Stimulated activated CD8-positive, alpha-beta memory T cell treated with anti-CD3 and anti-CD28 coated beads, Interleukin-7, amount 100 ng/mL, for 4 hours (primary cell): ENCODE measurements at regions not wholly inside any gene's neighbourhood (a gene's known extent, or its start where the extent isn't known, plus 50 kb on each side); places are given as distances from the start of the nearest gene placed in this dataset.

ENCODE experiments used
- DNase-seq, 2 donors: peaks; one replicate each; pipeline ENCODE4 v3.0.0-alpha.2; 2020; ENCODE audit warnings: low read depth in 2 of 2

DNA sequence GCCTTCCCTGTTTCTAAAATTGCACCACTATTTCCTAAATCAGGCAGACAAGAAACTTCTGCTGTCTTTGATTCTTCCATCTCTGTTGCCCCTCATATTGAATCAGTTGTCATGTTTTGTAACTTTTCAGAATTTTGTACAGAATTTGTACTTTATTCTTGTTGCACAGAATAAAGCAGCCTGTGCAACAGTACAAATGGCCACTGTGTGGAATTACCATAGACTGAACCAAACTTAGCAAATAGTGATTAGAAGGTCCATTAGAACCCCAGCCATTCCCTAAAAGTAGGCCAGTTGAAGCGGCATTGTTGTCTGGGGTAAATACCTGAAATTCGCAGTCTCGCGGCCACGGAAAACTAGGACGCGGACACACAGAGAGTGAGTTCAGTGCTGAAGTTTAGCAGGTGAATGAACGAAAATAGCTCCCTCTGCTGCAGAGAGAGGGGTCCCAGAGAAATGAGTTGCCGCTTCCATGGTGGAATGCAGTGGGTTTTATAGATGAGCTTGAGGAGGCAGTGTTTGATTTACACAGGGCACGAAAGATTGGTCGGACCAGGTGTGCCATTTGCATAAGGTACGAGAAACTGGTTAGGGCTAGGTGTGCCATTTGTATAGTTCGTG is 71.8 kb downstream of the C4orf33 start:
- no peak for DNase-seq

DNA sequence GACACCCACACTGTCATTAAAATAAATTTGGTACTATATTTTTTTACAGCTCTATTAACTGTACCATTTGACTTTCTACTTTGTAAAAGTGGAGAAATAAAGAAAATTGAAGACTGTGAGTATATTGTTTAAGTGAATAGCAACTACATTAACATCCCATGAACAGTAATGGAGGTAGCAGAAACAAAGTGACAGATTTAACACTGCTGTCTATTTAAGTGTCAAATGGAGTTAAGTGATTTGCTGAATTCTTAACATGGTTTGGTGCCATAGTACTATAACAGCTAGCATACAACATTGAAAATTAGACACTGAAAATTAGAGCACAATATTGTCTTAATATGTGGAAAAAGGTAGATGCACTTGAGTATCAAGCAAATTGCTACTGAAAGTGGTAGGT is 76.2 kb downstream of the C4orf33 start:
- no peak for DNase-seq

- no peak for DNase-seq
Observed at GRCh38 chr4:129176864-129177263, 80.9 kb downstream of the C4orf33 start.

DNA sequence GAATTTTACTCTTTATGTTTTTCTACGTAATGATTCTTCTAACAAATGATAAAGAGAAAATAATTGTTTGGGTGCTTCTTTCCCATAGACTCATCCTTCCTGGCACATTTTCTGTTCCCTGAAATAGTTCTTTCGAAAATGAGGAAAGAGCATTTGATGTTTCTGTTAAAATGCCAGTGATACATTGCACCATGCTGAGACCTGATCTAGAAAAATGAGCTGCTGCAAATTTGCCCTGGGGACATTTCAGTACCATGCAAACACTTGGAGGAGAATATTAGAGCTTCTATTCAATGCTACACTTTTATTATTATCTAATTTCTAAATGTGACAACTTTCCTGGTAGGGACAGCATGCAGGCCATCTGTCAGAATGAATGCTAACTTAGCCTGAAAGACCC is 83.3 kb downstream of the C4orf33 start:
- DNase-seq: no peak

DNA sequence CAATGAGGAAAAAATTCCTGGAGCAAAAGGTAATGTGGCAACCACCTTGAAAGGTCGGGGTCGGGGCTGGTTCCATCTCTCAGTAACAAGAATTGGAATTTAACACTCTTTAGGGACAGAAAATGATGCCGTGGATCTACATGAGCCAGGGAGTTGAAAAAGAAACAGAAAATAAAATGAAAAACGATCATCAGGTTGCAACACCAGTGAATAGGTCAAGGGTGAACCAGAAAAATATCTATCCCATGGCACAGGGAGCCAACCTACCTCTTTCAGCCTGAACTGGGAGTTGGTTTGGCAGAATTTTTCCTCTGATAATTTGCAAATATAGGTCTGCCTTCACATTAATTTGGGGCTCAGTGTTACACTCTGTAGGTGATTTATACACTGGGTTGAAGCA is 93.7 kb downstream of the C4orf33 start:
- DNase-seq: no peak

DNA sequence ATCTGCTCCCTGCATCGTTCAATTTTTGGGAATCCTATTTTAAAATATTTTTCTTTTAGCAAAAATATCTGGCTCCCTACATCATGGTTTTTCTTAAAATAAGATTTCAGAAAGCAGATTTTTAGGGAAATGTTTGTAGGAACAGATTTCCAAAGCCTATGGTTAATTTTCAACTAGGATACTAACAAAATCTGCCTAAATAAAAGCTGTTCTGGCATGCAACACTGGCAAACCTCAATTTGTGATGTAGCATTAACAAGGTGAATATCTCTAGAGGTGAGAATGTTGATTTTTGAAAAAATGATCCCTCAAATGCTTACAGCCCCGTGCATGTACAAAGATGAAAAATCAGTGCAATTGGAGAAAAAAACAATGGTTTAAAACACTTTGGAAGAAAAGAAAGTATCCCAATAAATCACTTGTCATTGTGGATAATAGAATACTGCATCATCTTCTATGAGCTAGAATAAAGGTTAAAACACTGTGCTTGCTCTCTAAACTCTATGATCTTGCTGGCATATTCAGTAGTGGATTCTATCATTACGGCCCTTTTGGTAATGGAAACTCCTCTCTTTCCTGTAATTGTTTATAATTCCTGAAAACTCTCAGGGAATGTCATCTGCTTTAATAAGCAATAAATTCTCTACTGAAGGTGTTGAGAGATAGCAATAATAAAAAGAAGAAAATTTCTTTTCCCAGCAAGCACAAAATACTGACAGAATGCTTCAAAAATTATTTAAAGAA is 97.6 kb downstream of the C4orf33 start:
- DNase-seq: no peak

GRCh38 chr4:129208481-129208880 is 112.5 kb downstream of the C4orf33 start:
- no peak for DNase-seq

DNA sequence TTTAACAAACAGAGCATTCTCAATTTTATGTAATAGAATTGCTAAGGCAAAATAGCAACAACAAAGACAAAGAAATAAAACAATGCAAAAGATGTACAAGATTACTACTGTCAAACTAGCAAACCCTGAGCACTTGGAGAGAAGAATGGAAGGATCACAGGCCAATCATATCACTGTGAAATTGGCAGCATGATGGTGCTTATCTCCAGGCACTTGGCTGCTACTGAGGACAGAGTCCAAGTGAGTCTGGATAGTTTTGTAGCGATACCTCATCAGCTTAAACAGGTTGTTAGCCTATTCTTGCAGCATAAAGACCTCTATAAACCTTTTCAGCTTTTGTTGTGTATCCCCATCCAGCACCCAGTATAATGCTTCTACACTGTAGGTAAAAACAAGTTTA is 117.7 kb downstream of the C4orf33 start:
- no peak for DNase-seq

DNA sequence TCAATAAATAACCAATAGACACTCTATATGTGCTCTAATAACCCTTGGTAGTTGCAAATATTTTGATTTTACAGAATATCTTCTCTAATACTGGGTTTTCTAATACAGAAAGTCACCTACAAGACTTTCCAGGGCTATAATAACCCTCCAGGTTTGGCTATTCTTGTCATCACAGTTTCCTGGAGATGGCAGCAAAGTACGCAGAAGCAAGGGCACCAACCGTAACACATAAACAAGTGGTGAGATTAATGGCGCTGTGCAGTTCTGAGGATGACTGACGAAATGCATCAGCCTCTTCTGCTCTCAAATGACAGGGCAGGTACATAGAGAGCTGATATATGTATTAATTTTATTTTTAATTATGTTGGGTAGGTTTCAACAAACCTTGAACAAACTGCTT is 122.4 kb downstream of the C4orf33 start:
- no peak for DNase-seq

DNA sequence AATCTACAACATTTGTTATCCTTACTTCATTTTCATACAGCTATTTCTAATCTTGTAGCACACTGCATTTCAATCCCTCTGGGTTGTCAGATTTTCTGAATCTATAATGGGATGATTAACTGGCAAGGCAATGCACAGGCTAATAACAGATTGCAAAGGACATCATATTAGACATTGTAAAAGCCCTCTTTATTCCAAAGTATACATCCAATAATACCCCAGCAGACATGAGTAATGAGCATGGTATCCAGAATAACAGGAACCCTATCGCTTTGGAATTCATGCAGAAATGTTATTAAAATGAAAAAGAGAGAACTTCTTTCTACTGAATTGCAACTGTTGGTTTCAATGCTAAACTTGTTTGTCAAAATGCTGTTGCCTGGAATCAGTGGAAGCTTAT is 122.9 kb downstream of the C4orf33 start:
- DNase-seq: no peak

DNA sequence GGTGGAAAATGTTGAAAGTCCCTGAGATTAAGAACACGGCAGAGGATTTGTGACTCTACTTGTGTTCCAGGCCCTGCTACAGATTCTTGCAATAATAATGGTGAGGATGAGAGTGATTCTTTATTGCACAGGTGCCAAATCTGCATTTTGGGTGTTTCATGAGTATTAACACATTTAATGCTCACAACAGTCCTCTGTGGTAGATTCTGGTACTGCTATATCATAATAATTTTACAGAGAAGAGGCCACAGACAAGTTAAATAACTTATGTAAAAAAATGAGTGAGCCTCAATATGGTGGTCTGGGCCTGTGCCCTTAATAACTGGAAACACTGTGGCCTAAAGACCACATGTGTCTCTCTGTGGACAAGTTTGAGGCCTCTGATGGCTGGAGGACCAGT is 124.3 kb downstream of the C4orf33 start:
- no peak for DNase-seq

DNA sequence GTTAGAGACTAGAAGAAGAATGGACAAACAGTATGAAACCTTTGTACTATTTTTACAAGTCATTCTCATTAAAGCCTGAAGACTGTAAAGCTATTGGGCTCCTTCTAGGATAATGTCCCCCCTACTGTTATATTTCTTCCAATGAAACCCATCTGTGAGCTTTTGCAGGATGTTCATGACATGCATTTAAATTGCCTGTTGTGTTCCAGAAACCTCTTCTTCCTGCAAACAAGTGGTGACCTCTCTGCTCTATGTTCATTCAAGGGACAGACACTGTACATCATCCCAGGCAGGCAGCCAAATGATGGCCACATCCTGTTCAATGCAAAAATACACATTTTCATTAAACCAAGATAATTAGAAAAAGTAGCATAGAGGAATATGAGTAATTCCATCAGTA is 128.0 kb downstream of the C4orf33 start:
- DNase-seq: no peak

DNA sequence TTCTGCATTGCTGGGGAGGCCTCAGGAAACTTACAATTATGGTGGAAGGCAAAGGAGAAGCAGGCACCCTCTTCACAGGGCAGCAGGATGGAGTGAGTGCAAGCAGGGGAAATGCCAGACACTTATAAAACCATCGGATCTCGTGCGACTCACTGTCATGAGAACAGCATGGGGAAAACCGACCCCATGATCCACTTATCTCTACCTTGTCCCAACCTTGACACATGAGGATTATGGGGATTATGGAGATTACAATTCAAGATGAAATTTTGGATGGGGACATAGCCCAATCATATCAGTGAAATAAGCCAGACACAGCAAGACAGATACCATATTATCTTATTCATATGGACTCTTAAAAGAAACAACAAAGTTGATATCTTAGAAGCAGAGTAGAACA is 134.9 kb downstream of the C4orf33 start:
- no peak for DNase-seq

DNA sequence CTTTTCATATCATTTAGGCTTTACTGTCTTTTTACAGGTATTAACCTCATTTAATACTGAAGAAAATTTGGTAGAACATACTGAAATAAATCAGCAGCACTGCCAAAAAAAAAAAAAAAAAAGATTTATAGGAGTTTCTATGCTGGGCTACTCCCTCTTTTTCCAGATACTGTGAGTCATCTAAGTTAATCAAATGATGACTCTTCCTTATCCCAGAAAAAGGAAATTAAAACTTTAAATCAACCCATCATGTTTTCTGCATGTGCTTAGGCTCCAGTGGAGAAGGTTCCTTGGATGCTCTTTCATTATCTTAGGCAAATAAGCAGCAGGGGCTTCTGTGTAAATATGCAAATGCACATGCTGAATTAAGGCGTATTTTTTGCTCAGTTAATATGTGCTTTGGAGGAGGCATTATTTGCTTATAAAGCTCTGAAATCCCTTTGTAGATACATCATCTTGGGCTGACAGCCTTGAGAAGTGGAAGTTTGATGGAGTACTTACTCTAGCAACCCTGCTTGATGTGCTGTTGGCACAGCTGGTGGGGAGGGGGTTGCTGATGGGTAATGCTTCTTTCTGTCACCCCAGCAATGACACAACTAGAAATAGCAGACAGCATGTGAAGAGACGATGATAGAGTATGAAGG is 136.1 kb downstream of the C4orf33 start:
- no peak for DNase-seq

DNA sequence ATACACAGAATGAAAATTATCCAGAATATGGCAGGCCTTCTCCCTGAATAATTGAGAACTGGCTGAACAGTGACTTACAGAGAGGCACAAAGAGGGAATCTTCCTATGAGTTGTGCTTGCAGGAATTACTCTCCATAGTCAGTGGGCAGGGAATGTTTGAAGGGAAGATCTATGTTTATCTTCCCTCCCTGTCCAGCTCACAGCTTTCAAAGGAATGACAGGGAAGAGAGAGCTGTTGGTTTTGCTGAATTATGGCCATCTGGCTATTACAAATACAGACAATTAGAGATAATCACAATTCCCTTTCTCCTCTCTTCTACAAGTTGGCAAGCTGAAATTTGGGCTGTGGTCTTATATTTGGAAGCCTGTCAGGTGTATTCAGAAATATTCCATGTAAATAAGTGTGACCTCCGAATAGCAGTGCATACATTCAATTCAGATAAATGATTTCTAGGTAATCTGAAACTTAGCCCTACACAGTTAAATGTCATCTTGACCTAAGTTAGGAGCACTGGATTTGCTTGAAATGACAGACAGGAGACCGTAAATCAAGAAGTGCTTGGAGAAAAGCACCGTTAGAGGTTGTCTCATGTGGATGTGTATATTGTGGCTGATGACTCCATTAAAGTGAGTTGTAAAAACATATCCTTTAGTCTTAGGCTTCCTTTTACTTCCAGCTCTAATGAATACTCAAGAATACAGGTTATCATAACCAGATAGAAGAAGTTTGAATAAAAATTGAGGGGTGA is 136.8 kb downstream of the C4orf33 start:
- no peak for DNase-seq

GRCh38 chr4:129233691-129234090 is 137.7 kb downstream of the C4orf33 start:
- no peak for DNase-seq

- no peak for DNase-seq
Observed at GRCh38 chr4:129236351-129236750, 140.4 kb downstream of the C4orf33 start.

- no peak for DNase-seq
Observed at GRCh38 chr4:129239088-129239487, 143.1 kb downstream of the C4orf33 start.

DNA sequence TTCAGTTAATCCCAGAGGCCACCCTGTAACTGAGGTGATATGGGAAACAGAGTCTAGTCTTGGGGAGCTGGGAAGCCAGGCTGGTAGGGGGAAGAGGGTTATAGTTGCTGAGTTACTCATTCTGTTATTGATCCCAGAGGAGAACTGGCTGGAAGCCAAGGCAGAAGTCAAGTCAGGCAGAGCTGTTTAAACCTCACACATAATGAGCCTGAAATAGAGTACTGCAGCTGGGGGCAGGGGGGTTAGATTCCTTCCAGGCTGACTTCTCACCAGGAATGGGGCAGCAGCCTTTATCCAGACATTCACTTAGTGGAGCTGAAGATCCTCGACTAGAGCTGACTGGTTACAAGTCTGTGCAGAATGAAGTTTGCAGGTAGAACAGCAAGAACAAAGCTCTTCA is 144.9 kb downstream of the C4orf33 start:
- no peak for DNase-seq

DNA sequence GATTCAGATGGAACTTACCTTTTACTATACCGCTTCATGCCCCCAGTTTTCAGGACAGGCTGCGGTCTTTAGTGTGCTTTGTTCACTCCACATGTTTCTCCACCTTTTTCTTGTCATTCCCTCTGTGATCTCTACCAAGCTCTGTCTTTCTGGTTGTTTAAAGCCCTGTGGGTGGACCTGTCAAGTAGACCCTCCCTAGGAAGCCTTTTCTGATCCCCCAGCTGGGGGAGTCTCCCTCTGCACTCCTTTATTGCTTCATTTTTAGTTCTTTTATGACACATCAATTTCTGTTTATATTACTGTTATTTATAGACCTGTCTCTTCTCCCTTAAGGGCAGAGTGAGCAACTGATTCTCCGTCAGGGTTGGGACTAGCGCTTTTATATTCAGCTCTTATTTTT is 150.2 kb downstream of the C4orf33 start:
- no peak for DNase-seq

GRCh38 chr4:129246910-129247461 is 151.0 kb downstream of the C4orf33 start:
- DNase-seq: no peak

DNA sequence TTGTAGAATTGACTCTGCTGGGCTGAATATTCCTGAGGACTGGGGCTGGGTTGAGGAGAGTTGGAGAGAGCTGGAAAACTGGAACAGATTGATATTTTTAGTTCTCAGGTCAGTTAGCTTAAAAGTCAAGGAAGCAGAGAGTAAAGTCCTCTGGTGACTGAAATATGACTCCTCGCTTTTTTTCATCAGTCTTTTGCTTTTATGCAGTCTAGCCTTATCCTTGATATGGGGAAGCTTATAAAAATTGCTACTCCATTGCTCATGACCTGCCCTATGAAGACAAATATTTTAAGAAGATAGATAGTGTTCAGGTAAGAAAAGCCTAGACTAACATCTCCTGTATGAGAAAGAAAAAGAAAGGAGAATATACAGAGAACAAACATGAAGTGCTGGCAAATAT is 152.7 kb downstream of the C4orf33 start:
- DNase-seq: no peak
